SK-N-SH (cell line): ENCODE measurements at regions not wholly inside any gene's neighbourhood (a gene's known extent, or its start where the extent isn't known, plus 50 kb on each side); places are given as distances from the start of the nearest gene placed in this dataset.
"Not testable (repeated sequence)": the region's sequence is repeated elsewhere in the genome, so short reads cannot be mapped to it uniquely, and the experiment has no call there.

Source experiments
- CTCF ChIA-PET: fragments of 300-600, 350-600 bp; formaldehyde crosslinking; extraction: SDS; loops from one replicate; lab custom pipeline; 2021; lab: Yijun Ruan, JAX
- POLR2A ChIA-PET: fragments of 350-600 bp; sonication (Branson Sonifier 250); formaldehyde crosslinking; extraction: SDS; loops from one replicate; lab custom pipeline; 2020; ENCODE audit warnings: antibody characterized with exemption, inconsistent platforms; lab: Yijun Ruan, JAX
- DNase-seq: peaks from one replicate; pipeline ENCODE4 v3.0.0; 2012
- H2AFZ ChIP-seq: fragments of 200-600 bp; sonication (generic); 2 replicates; pipeline ENCODE4 v1.8.1; 2016; ENCODE audit warnings: antibody characterized with exemption, mild to moderate bottlenecking, low read depth
- H3F3A ChIP-seq: fragments of 200-600 bp; sonication (generic); replicated peaks from 2 replicates; pipeline ENCODE3; 2016; ENCODE audit warnings: antibody characterized with exemption, mild to moderate bottlenecking; ENCODE audit not compliant: insufficient read depth
- H3K27ac ChIP-seq, 2 experiments: fragments of 200-500 bp in 1 of 2; fragments of 200-600 bp in 1 of 2; sonication (Bioruptor generic) in 1 of 2; sonication (generic), shearing (Covaris generic) in 1 of 2; 2 replicates each; pipeline versions ENCODE4 v1.5.1 to v1.6.1; 2014 to 2016; ENCODE audit warnings: low read depth in 2 of 2, inconsistent platforms in 1 of 2, low read length in 1 of 2, mild to moderate bottlenecking in 1 of 2, mixed read lengths in 1 of 2
- H3K27me3 ChIP-seq: fragments of 200-600 bp; sonication (generic), shearing (Covaris generic); 2 replicates; pipeline ENCODE4 v1.6.1; 2016; ENCODE audit warnings: mixed run types; ENCODE audit not compliant: insufficient read depth
- H3K36me3 ChIP-seq, 2 experiments: fragments of 200-500 bp in 1 of 2; fragments of 200-600 bp in 1 of 2; sonication (Bioruptor generic) in 1 of 2; sonication (generic) in 1 of 2; replicated peaks in 1 of 2; 2 replicates each; pipeline versions ENCODE3 to v1.5.1; 2014 to 2016; ENCODE audit warnings: low read length in 1 of 2, mild to moderate bottlenecking in 1 of 2; ENCODE audit not compliant: insufficient read depth in 2 of 2, control insufficient read depth in 1 of 2
- H3K4me1 ChIP-seq, 2 experiments: fragments of 200-500 bp in 1 of 2; fragments of 200-600 bp in 1 of 2; sonication (Bioruptor generic) in 1 of 2; sonication (generic), shearing (Covaris generic) in 1 of 2; 2 replicates each; pipeline versions ENCODE4 v1.5.1 to v1.6.1; 2014 to 2016; ENCODE audit warnings: low read depth in 1 of 2, low read length in 1 of 2, mixed run types in 1 of 2; ENCODE audit not compliant: insufficient read depth in 2 of 2, control insufficient read depth in 1 of 2
- H3K4me2 ChIP-seq: fragments of 200-600 bp; sonication (generic), shearing (Covaris generic); 2 replicates; pipeline ENCODE4 v1.6.1; 2017; ENCODE audit warnings: mixed run types
- H3K4me3 ChIP-seq, 2 experiments: fragments of 200-500 bp in 1 of 2; fragments of 200-600 bp in 1 of 2; sonication (Bioruptor generic) in 1 of 2; sonication (generic), shearing (Covaris generic) in 1 of 2; 2 replicates each; pipeline versions ENCODE4 v1.5.1 to v1.8.1; 2014 to 2016; ENCODE audit warnings: low read depth in 2 of 2, inconsistent platforms in 1 of 2, low read length in 1 of 2, mild to moderate bottlenecking in 1 of 2, mixed read lengths in 1 of 2, moderate library complexity in 1 of 2
- H3K79me2 ChIP-seq: fragments of 200-600 bp; sonication (generic); 2 replicates; pipeline ENCODE4 v1.8.1; 2017; ENCODE audit warnings: mild to moderate bottlenecking; ENCODE audit not compliant: insufficient read depth
- H3K9ac ChIP-seq: fragments of 200-600 bp; sonication (generic); 2 replicates; pipeline ENCODE4 v1.6.1; 2017; ENCODE audit warnings: mixed run types
- H3K9me2 ChIP-seq: fragments of 200-600 bp; sonication (generic); 2 replicates; pipeline ENCODE4 v1.6.1; 2017; ENCODE audit warnings: mixed run types
- H3K9me3 ChIP-seq: fragments of 200-600 bp; sonication (generic); 2 replicates; pipeline ENCODE4 v1.6.1; 2017; ENCODE audit warnings: mixed run types, mild to moderate bottlenecking, moderate library complexity
- H4K20me1 ChIP-seq: fragments of 200-600 bp; sonication (generic); 2 replicates; pipeline ENCODE4 v1.6.1; 2017; ENCODE audit warnings: mild to moderate bottlenecking, mixed run types; ENCODE audit not compliant: insufficient read depth
- FOXM1 ChIP-seq: IDR thresholded peaks from 2 replicates; pipeline ENCODE4 v1.4.0; 2012; ENCODE audit warnings: low read depth, mild to moderate bottlenecking
- MXI1 ChIP-seq: IDR thresholded peaks from 2 replicates; pipeline ENCODE4 v1.6.1; 2012; ENCODE audit warnings: mild to moderate bottlenecking, low read depth, low read length, improper control_type of control experiment
- RFX5 ChIP-seq: IDR thresholded peaks from 2 replicates; pipeline ENCODE4 v1.6.1; 2012; ENCODE audit warnings: mild to moderate bottlenecking, improper control_type of control experiment, low read length
- SMC3 ChIP-seq: IDR thresholded peaks from 2 replicates; pipeline ENCODE4 v1.6.1; 2012; ENCODE audit warnings: low read depth, low read length, improper control_type of control experiment
- WGBS: methylation state at CpG from one replicate; pipeline ENCODE4 v1.1.6; 2017; ENCODE audit warnings: low lambda C conversion rate; 5-methylcytosine and 5-hydroxymethylcytosine counted together

- TF ChIP-seq FOXM1 (no peak), MXI1 (no peak)
Measured at GRCh38 chr1:59201341-59201740, 95.6 kb upstream of the FGGY start (continued).

- WGBS = 88% methylated on average over 1 of the region's 1 CpG
- POLR2A ChIA-PET = no interaction called here
Measured at GRCh38 chr1:59202455-59202854, 94.4 kb upstream of the FGGY start.

GRCh38 chr1:59204001-59204400 lies 92.9 kb upstream of the FGGY start:
- H3F3A ChIP-seq = no peaks in the 10 kb centered on the region
- no peak overlapping the region for H3K27ac ChIP-seq
- no peak overlapping the region for H2AFZ ChIP-seq
- H3K4me1 ChIP-seq = no peaks in the 10 kb centered on the region
- H3K27me3 ChIP-seq = no peaks in the 10 kb centered on the region
- H3K9me3 ChIP-seq = no peaks in the 10 kb centered on the region
- no peaks in the 10 kb centered on the region for H3K36me3 ChIP-seq
- H4K20me1 ChIP-seq = no peaks in the 10 kb centered on the region
- ChIA-PET CTCF (interaction anchor here (0.5 kb wide), 1 partner anchor 1524 kb away, joined by 3 read pairs; no protein-coding TSS in a partner anchor), POLR2A (no interaction called here)
- H3K9ac ChIP-seq = no peak overlapping the region
- TF ChIP-seq SMC3 = no peak
- no peak overlapping the region for H3K4me3 ChIP-seq
- no peak overlapping the region for H3K4me2 ChIP-seq
- H3K9me2 ChIP-seq = no peaks in the 10 kb centered on the region
- 67% methylated on average over 1 of the region's 1 CpG for WGBS
- DNase-seq = no peak
- no peaks in the 10 kb centered on the region for H3K79me2 ChIP-seq

More at GRCh38 chr1:59202455-59202854, 94.4 kb upstream of the FGGY start:
- no peak for TF ChIP-seq RFX5
- TF ChIP-seq FOXM1 = no peak
- no peaks in the 10 kb centered on the region for H4K20me1 ChIP-seq
- H3K4me2 ChIP-seq = no peak overlapping the region
- no peak overlapping the region for H3K27ac ChIP-seq
- no peaks in the 10 kb centered on the region for H3K79me2 ChIP-seq
- no peak for DNase-seq
- no peaks in the 10 kb centered on the region for H3K36me3 ChIP-seq
- H3K9ac ChIP-seq = no peak overlapping the region
- H3K9me3 ChIP-seq = no peaks in the 10 kb centered on the region
- CTCF ChIA-PET = no interaction called here
- no peaks in the 10 kb centered on the region for H3K27me3 ChIP-seq
- no peak overlapping the region for H2AFZ ChIP-seq
- H3K4me3 ChIP-seq = no peak overlapping the region
- H3F3A ChIP-seq = no peaks in the 10 kb centered on the region
- no peaks in the 10 kb centered on the region for H3K9me2 ChIP-seq
- H3K4me1 ChIP-seq = no peaks in the 10 kb centered on the region

- H3K36me3 ChIP-seq, H3K9me3 ChIP-seq, H4K20me1 ChIP-seq, H3K27ac ChIP-seq, H3K9me2 ChIP-seq, H3K4me2 ChIP-seq, POLR2A ChIA-PET, H3F3A ChIP-seq, H2AFZ ChIP-seq, DNase-seq, H3K4me3 ChIP-seq, H3K4me1 ChIP-seq, H3K27me3 ChIP-seq, H3K9ac ChIP-seq, H3K79me2 ChIP-seq: not testable (repeated sequence)
- WGBS = 79% methylated on average over 4 of the region's 4 CpGs
- CTCF ChIA-PET = interaction anchor here (1.3 kb wide), 1 partner anchor 17 kb away, joined by 4 read pairs; no protein-coding TSS in a partner anchor
Measured at GRCh38 chr1:59206616-59207015, 90.3 kb upstream of the FGGY start.

GRCh38 chr1:59210430-59210829 lies 86.5 kb upstream of the FGGY start:
- H2AFZ ChIP-seq, H3K4me3 ChIP-seq, POLR2A ChIA-PET, H3K9ac ChIP-seq, H3K4me1 ChIP-seq, H3K79me2 ChIP-seq, H3K9me3 ChIP-seq, H3K27me3 ChIP-seq, H3K4me2 ChIP-seq, H3K27ac ChIP-seq, H3K36me3 ChIP-seq, CTCF ChIA-PET, H3K9me2 ChIP-seq, DNase-seq, H4K20me1 ChIP-seq, H3F3A ChIP-seq: not testable (repeated sequence)
- 65% methylated on average over 3 of the region's 3 CpGs for WGBS
